Ecto neural progenitor cell (in vitro differentiated cells): ENCODE measurements at regions not wholly inside any gene's neighbourhood (a gene's known extent, or its start where the extent isn't known, plus 50 kb on each side); places are given as distances from the start of the nearest gene placed in this dataset.
"Not testable (repeated sequence)": the region's sequence is repeated elsewhere in the genome, so short reads cannot be mapped to it uniquely, and the experiment has no call there.

Experiments used
- DNase-seq: peaks from one replicate; pipeline ENCODE4 v3.0.0-alpha.2; 2018; ENCODE audit warnings: low spot score

- DNase-seq: no peak
Observed at GRCh38 chr5:6273749-6274148, 104.6 kb downstream of the MED10 start.

GRCh38 chr5:6273090-6273735, 105.1 kb downstream of the MED10 start:
- no peak for DNase-seq

- no peak for DNase-seq
Observed at GRCh38 chr5:6269925-6270324, 108.4 kb downstream of the MED10 start.

GRCh38 chr5:6266671-6267197, 111.6 kb downstream of the MED10 start:
- no peak for DNase-seq

GRCh38 chr5:6264394-6264793, 114.0 kb downstream of the MED10 start:
- DNase-seq: no peak

GRCh38 chr5:6262651-6263363, 115.5 kb downstream of the MED10 start:
- no peak for DNase-seq

GRCh38 chr5:6261668-6262067, 116.7 kb downstream of the MED10 start:
- DNase-seq: no peak

- no peak for DNase-seq
Observed at GRCh38 chr5:6261256-6261655, 117.1 kb downstream of the MED10 start.

GRCh38 chr5:6260846-6261245, 117.5 kb downstream of the MED10 start:
- no peak for DNase-seq

- no peak for DNase-seq
Observed at GRCh38 chr5:6256901-6257300, 121.4 kb downstream of the MED10 start.

- no peak for DNase-seq
Observed at GRCh38 chr5:6255956-6256355, 122.4 kb downstream of the MED10 start.

GRCh38 chr5:6253846-6254245, 124.5 kb downstream of the MED10 start:
- DNase-seq: no peak

- DNase-seq: no peak
Observed at GRCh38 chr5:6253281-6253680, 125.1 kb downstream of the MED10 start.

GRCh38 chr5:6252581-6252980, 125.8 kb downstream of the MED10 start:
- no peak for DNase-seq

GRCh38 chr5:6251565-6252102, 126.7 kb downstream of the MED10 start:
- DNase-seq: peak; percentile 49

GRCh38 chr5:6250121-6250520, 128.2 kb downstream of the MED10 start:
- DNase-seq: no peak

GRCh38 chr5:6248132-6248531, 130.2 kb downstream of the MED10 start:
- DNase-seq: no peak

- DNase-seq: no peak
Observed at GRCh38 chr5:6246820-6247437, 131.4 kb downstream of the MED10 start.

- DNase-seq: no peak
Observed at GRCh38 chr5:6244339-6244714, 134.0 kb downstream of the MED10 start.

GRCh38 chr5:6243706-6244338, 134.5 kb downstream of the MED10 start:
- DNase-seq: no peak

GRCh38 chr5:6241056-6241455, 137.3 kb downstream of the MED10 start:
- DNase-seq: not testable (repeated sequence)

GRCh38 chr5:6236858-6237481, 141.4 kb downstream of the MED10 start:
- no peak for DNase-seq
